ENCODE measurements at regions not wholly inside any gene's neighbourhood (a gene's known extent, or its start where the extent isn't known, plus 50 kb on each side); places are given as distances from the start of the nearest gene placed in this dataset.

GRCh38 chr1:4113897-4114296, 213.8 kb upstream of the C1orf174 start:
- TF ChIP-seq EZH2 (IDR thresholded peaks at IDR 0.05) (no peak), POLR2AphosphoS5 (IDR thresholded peaks at IDR 0.05; ENCODE audit: borderline replicate concordance, low read depth, low read length) (no peak)
